Hepatocyte (in vitro differentiated cells): ENCODE measurements at regions not wholly inside any gene's neighbourhood (a gene's known extent, or its start where the extent isn't known, plus 50 kb on each side); places are given as distances from the start of the nearest gene placed in this dataset.

ENCODE experiments used
- DNase-seq: peaks from one replicate; pipeline ENCODE4 v3.0.0-alpha.2; 2016; ENCODE audit warnings: low spot score
- H2AFZ ChIP-seq: fragments of 200-600 bp; sonication (generic); 2 replicates; pipeline ENCODE4 v1.6.0; 2016; ENCODE audit warnings: antibody characterized with exemption, mild to moderate bottlenecking
- H3K27ac ChIP-seq: fragments of 200-600 bp; sonication (generic); 2 replicates; pipeline ENCODE4 v1.5.1; 2016; ENCODE audit warnings: mild to moderate bottlenecking
- H3K27me3 ChIP-seq: fragments of 200-600 bp; sonication (generic); 2 replicates; pipeline ENCODE4 v1.6.1; 2016
- H3K36me3 ChIP-seq: fragments of 200-600 bp; sonication (generic); replicated peaks from 2 replicates; pipeline ENCODE4 v1.5.1; 2016; ENCODE audit warnings: low read depth; ENCODE audit not compliant: insufficient read depth
- H3K4me1 ChIP-seq: fragments of 200-600 bp; sonication (generic); 2 replicates; pipeline ENCODE4 v1.5.1; 2016; ENCODE audit warnings: mild to moderate bottlenecking, moderate library complexity; ENCODE audit not compliant: insufficient read depth
- H3K4me2 ChIP-seq: fragments of 200-600 bp; sonication (generic); 2 replicates; pipeline ENCODE4 v1.6.0; 2016
- H3K4me3 ChIP-seq: fragments of 200-600 bp; sonication (generic); 2 replicates; pipeline ENCODE4 v1.5.1; 2016; ENCODE audit warnings: mild to moderate bottlenecking
- H3K79me2 ChIP-seq: fragments of 200-600 bp; sonication (generic); 2 replicates; pipeline ENCODE4 v1.6.0; 2017; ENCODE audit warnings: mild to moderate bottlenecking
- H3K9me2 ChIP-seq: fragments of 200-600 bp; sonication (generic); replicated peaks from 2 replicates; pipeline ENCODE4 v1.6.0; 2017; ENCODE audit warnings: mild to moderate bottlenecking; ENCODE audit not compliant: insufficient read depth
- H3K9me3 ChIP-seq: fragments of 200-600 bp; sonication (generic); 2 replicates; pipeline ENCODE4 v1.5.1; 2016; ENCODE audit warnings: low read depth, mild to moderate bottlenecking
- H4K20me1 ChIP-seq: fragments of 200-600 bp; sonication (generic); 2 replicates; pipeline ENCODE4 v1.6.0; 2016; ENCODE audit warnings: mild to moderate bottlenecking; ENCODE audit not compliant: insufficient read depth, poor library complexity, severe bottlenecking
- CTCF ChIP-seq: fragments of 200-600 bp; sonication (generic); IDR thresholded peaks from 2 replicates; pipeline ENCODE4 v1.5.1; 2016; ENCODE audit warnings: antibody characterized with exemption, mild to moderate bottlenecking; ENCODE audit not compliant: poor library complexity
- EZH2 ChIP-seq: fragments of 200-600 bp; sonication (generic); IDR thresholded peaks from 2 replicates; pipeline ENCODE4 v1.6.1; 2016; ENCODE audit warnings: antibody characterized with exemption, mild to moderate bottlenecking, borderline replicate concordance
- EZH2phosphoT487 ChIP-seq: fragments of 200-600 bp; sonication (generic); IDR thresholded peaks from one replicate; pipeline ENCODE4 v1.6.1; 2018; ENCODE audit warnings: antibody characterized with exemption, mild to moderate bottlenecking, low read depth, moderate library complexity; ENCODE audit not compliant: unreplicated experiment, severe bottlenecking
- whole genome bisulfite sequencing: methylation state at CpG from one replicate; pipeline ENCODE4 v1.1.6; 2016; ENCODE audit warnings: low lambda C conversion rate; ENCODE audit errors: missing lambda C conversion rate; 5-methylcytosine and 5-hydroxymethylcytosine counted together

- Histone ChIP-seq H3K4me2 (no peak overlapping the region), H4K20me1 (no peaks in the 10 kb centered on the region), H3K9me3 (no peaks in the 10 kb centered on the region), H3K36me3 (no peaks in the 10 kb centered on the region), H2AFZ (no peak overlapping the region), H3K27ac (peak overlapping the region; percentile 69), H3K4me3 (no peak overlapping the region), H3K27me3 (no peaks in the 10 kb centered on the region), H3K79me2 (no peaks in the 10 kb centered on the region), H3K9me2 (no peaks in the 10 kb centered on the region), H3K4me1 (peaks cover 7% of the 10 kb centered on the region)
- DNase-seq, result no peak
- WGBS, result 97% methylated on average over 2 of the region's 2 CpGs
- no peak for TF ChIP-seq EZH2
- TF ChIP-seq CTCF, result no peak
- no peak for TF ChIP-seq EZH2phosphoT487
These were observed 331.0 kb downstream of the CDH2 start for GRCh38 chr18:27845897-27846296.

- H3K79me2 ChIP-seq, result no peaks in the 10 kb centered on the region
- peaks cover 7% of the 10 kb centered on the region for H3K4me1 ChIP-seq
- no peak overlapping the region for H3K4me3 ChIP-seq
- no peaks in the 10 kb centered on the region for H3K27me3 ChIP-seq
- H3K36me3 ChIP-seq, result no peaks in the 10 kb centered on the region
- no peak for DNase-seq
- 37% methylated on average over 3 of the region's 3 CpGs for WGBS
- H4K20me1 ChIP-seq, result no peaks in the 10 kb centered on the region
- no peaks in the 10 kb centered on the region for H3K9me3 ChIP-seq
- H3K4me2 ChIP-seq, result no peak overlapping the region
- no peaks in the 10 kb centered on the region for H3K9me2 ChIP-seq
- H2AFZ ChIP-seq, result no peak overlapping the region
- no peak overlapping the region for H3K27ac ChIP-seq
- TF ChIP-seq EZH2phosphoT487, result no peak
- no peak for TF ChIP-seq EZH2
- no peak for TF ChIP-seq CTCF
These were observed 332.9 kb downstream of the CDH2 start for GRCh38 chr18:27843783-27844777.

- no peak overlapping the region for H3K4me2 ChIP-seq
- TF ChIP-seq EZH2phosphoT487, result no peak
- no peak for TF ChIP-seq EZH2
- no peak for TF ChIP-seq CTCF
These were observed 337.8 kb downstream of the CDH2 start for GRCh38 chr18:27839141-27839540.

More at GRCh38 chr18:27839141-27839540, 337.8 kb downstream of the CDH2 start:
- Histone ChIP-seq H3K9me3 (no peaks in the 10 kb centered on the region), H2AFZ (no peak overlapping the region), H3K4me1 (no peaks in the 10 kb centered on the region), H3K27ac (peak overlapping the region; percentile 59), H3K27me3 (no peaks in the 10 kb centered on the region), H4K20me1 (no peaks in the 10 kb centered on the region), H3K4me3 (no peak overlapping the region), H3K79me2 (no peaks in the 10 kb centered on the region), H3K9me2 (no peaks in the 10 kb centered on the region), H3K36me3 (no peaks in the 10 kb centered on the region)
- 17% methylated on average over 2 of the region's 2 CpGs for WGBS
- DNase-seq, result peak; percentile 50
